ENCODE measurements at regions not wholly inside any gene's neighbourhood (a gene's known extent, or its start where the extent isn't known, plus 50 kb on each side); places are given as distances from the start of the nearest gene placed in this dataset.
A peak's percentile ranks its signal among the peaks of the same experiment; 100 is the strongest.

- FAIRE-seq = no peak
- 0 out of 3 replicates have a peak, but pooled peaks cover 2% of the 10 kb centered on the region for H3K4me1 ChIP-seq
- no peak overlapping the region for H3K4me3 ChIP-seq
- TF ChIP-seq KDM1A (IDR thresholded peaks at IDR 0.05; ENCODE audit: low read depth) (no peak), GATA3 (IDR thresholded peaks at IDR 0.05; ENCODE audit: borderline replicate concordance) (peak; percentile 27; the same call in 1 of the 2 replicates)
- no peak overlapping the region for H3K4me2 ChIP-seq
- H3K9me3 ChIP-seq = no peaks in the 10 kb centered on the region
- DNase-seq (ENCODE audit: low read depth in 1 of 2, low spot score in 1 of 2) = peak in 1 of 2 experiments; percentile 59
- 9% methylated on average over 5 of the region's 5 CpGs for WGBS (ENCODE audit: missing lambda C conversion rate)
- POLR2A ChIA-PET = no interaction called here
- ATAC-seq = peak; percentile 75 to 89
- no peak overlapping the region for H3K27ac ChIP-seq
- CTCF ChIA-PET = interaction anchor here (1.2 kb wide), 1 partner anchor 228 kb away, joined by 3 read pairs; no protein-coding TSS in a partner anchor
Observed at GRCh38 chr12:23084236-23084995, 459.4 kb downstream of the ETNK1 start.

DNA sequence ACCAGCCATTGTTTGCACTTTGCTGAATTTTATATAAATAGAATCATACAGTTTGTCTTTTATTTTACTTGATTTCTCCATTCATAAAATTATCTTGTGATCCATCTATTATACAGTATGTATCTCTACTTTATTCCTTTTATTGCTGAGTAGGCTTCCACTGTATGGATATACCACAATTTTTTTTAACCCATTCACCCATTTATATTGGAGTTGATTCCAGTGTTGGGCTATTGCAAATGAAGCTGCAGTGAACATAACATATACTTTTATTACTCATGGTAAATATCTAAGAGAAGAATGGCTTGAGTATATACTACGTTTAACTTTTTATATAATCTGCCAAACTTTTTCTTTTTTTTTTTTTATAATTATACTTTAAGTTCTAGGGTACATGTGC, 463.6 kb downstream of the ETNK1 start:
- FAIRE-seq = no peak
- Histone ChIP-seq H3K4me3 (no peak overlapping the region), H3K9me3 (no peaks in the 10 kb centered on the region), H3K4me1 (0 out of 3 replicates have a peak, but pooled peaks cover 2% of the 10 kb centered on the region), H3K4me2 (no peak overlapping the region), H3K27ac (no peak overlapping the region)
- ATAC-seq = no peak
- TF ChIP-seq MAX (IDR thresholded peaks at IDR 0.05) (no peak), TP53 (CRISPR knock-in tag; IDR thresholded peaks at IDR 0.05) (no peak), HOXB5 (CRISPR knock-in tag; IDR thresholded peaks at IDR 0.05) (no peak), PBX3 (IDR thresholded peaks at IDR 0.05) (no peak), REST (IDR thresholded peaks at IDR 0.05) (no peak), MAZ (IDR thresholded peaks at IDR 0.05; ENCODE audit: borderline replicate concordance, low read depth, low read length) (no peak)
- ChIA-PET POLR2A (no interaction called here), CTCF (no interaction called here)
- WGBS (ENCODE audit: missing lambda C conversion rate) = 0% methylated on average over 1 of the region's 1 CpG
- no peak for DNase-seq (ENCODE audit: low read depth in 1 of 2, low spot score in 1 of 2)

- ChIA-PET POLR2A (no interaction called here), CTCF (no interaction called here)
- no peak overlapping the region for H3K27ac ChIP-seq
- no peak overlapping the region for H3K4me3 ChIP-seq
- no peak for ATAC-seq
- DNase-seq (ENCODE audit: low read depth in 1 of 2, low spot score in 1 of 2) = no peak
- 1% methylated on average over 2 of the region's 2 CpGs for WGBS (ENCODE audit: missing lambda C conversion rate)
- H3K9me3 ChIP-seq = no peaks in the 10 kb centered on the region
- H3K4me2 ChIP-seq = no peak overlapping the region
- H3K4me1 ChIP-seq = no peaks in the 10 kb centered on the region
- TF ChIP-seq JUNB (IDR thresholded peaks at IDR 0.05) (no peak), MYC (IDR thresholded peaks at IDR 0.05; ENCODE audit: borderline replicate concordance, low read length) (no peak), CHD2 (IDR thresholded peaks at IDR 0.05; ENCODE audit: low read length, partially characterized antibody) (no peak), NFE2L2 (conservative IDR thresholded peaks at IDR 0.05; ENCODE audit: low read length) (no peak), ZC3H11A (IDR thresholded peaks at IDR 0.05) (no peak)
- TF ChIP-seq, protein P1, sequence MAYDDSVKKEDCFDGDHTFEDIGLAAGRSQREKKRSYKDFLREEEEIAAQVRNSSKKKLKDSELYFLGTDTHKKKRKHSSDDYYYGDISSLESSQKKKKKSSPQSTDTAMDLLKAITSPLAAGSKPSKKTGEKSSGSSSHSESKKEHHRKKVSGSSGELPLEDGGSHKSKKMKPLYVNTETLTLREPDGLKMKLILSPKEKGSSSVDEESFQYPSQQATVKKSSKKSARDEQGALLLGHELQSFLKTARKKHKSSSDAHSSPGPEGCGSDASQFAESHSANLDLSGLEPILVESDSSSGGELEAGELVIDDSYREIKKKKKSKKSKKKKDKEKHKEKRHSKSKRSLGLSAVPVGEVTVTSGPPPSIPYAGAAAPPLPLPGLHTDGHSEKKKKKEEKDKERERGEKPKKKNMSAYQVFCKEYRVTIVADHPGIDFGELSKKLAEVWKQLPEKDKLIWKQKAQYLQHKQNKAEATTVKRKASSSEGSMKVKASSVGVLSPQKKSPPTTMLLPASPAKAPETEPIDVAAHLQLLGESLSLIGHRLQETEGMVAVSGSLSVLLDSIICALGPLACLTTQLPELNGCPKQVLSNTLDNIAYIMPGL (CRISPR knock-in tag; IDR thresholded peaks at IDR 0.05; ENCODE audit: borderline replicate concordance) = no peak
- no peak for FAIRE-seq
Observed at GRCh38 chr12:23093488-23093887, 468.5 kb downstream of the ETNK1 start.

Data from A549 (cell line).